RWPE2 (cell line): ENCODE measurements at regions not wholly inside any gene's neighbourhood (a gene's known extent, or its start where the extent isn't known, plus 50 kb on each side); places are given as distances from the start of the nearest gene placed in this dataset.

ENCODE experiments used
- ATAC-seq: fragments of 200-7000 bp; cut with Tn5 transposase; 3 replicates; pipeline ENCODE4 v1.9.1; 2021; ENCODE audit warnings: low read depth
- DNase-seq: peaks from one replicate; pipeline ENCODE4 v3.0.0-alpha.2; 2020; ENCODE audit warnings: low spot score
- H3K27ac ChIP-seq: fragments of 450-650 bp; 2 replicates; pipeline ENCODE4 v1.5.1; 2017; ENCODE audit warnings: mild to moderate bottlenecking; ENCODE audit not compliant: poor library complexity, severe bottlenecking
- H3K27me3 ChIP-seq: fragments of 250-450 bp; sonication (Bioruptor Pico); 2 replicates; pipeline ENCODE4 v1.5.1; 2021; ENCODE audit warnings: mild to moderate bottlenecking, moderate library complexity; ENCODE audit not compliant: insufficient read depth, poor library complexity, severe bottlenecking
- H3K36me3 ChIP-seq: fragments of 250-450 bp; sonication (Bioruptor Pico); 2 replicates; pipeline ENCODE4 v1.5.1; 2020; ENCODE audit warnings: low read depth, mild to moderate bottlenecking, moderate library complexity
- H3K4me1 ChIP-seq: fragments of 250-450 bp; sonication (Bioruptor Pico); 2 replicates; pipeline ENCODE4 v1.5.1; 2021; ENCODE audit warnings: mild to moderate bottlenecking, moderate library complexity; ENCODE audit not compliant: insufficient read depth, poor library complexity, severe bottlenecking
- H3K4me3 ChIP-seq: fragments of 250-450 bp; sonication (Bioruptor Pico); 2 replicates; pipeline ENCODE4 v1.5.1; 2021; ENCODE audit warnings: mild to moderate bottlenecking, moderate library complexity; ENCODE audit not compliant: severe bottlenecking
- H3K9me3 ChIP-seq: fragments of 250-450 bp; sonication (Bioruptor Pico); 2 replicates; pipeline ENCODE4 v1.5.1; 2021; ENCODE audit warnings: mild to moderate bottlenecking, moderate library complexity; ENCODE audit not compliant: severe bottlenecking
- CTCF ChIP-seq: fragments of 450-650 bp; IDR thresholded peaks from one replicate; pipeline ENCODE4 v1.5.1; 2017; ENCODE audit warnings: mild to moderate bottlenecking, moderate library complexity; ENCODE audit not compliant: poor library complexity, severe bottlenecking

DNA sequence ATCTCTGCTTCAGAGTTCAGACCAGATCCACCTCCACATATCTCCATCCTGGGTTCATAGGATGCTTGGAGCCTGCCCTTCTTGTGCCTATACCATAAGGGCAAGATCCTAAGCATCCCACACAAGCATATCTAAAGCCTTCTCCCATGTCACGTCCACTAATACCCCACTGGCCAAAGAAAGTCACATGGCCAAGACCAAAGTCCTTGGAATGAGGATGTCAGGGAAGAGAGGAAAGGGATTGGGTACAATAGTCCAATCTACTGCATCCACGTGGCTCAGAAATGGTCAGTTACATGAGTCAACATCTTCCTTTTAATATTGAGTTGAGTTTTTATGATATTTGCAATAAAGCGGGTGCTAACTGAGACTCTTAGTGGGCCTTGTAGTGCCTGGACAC, 515.9 kb upstream of the SULF2 start:
- no peak for ATAC-seq
- peaks cover 14% of the 10 kb centered on the region for H3K4me1 ChIP-seq
- H3K27me3 ChIP-seq, result peaks cover 10% of the 10 kb centered on the region
- no peaks in the 10 kb centered on the region for H3K36me3 ChIP-seq
- H3K9me3 ChIP-seq, result no peaks in the 10 kb centered on the region
- DNase-seq, result no peak
- TF ChIP-seq CTCF, result no peak
- no peak overlapping the region for H3K4me3 ChIP-seq
- H3K27ac ChIP-seq, result no peak overlapping the region

DNA sequence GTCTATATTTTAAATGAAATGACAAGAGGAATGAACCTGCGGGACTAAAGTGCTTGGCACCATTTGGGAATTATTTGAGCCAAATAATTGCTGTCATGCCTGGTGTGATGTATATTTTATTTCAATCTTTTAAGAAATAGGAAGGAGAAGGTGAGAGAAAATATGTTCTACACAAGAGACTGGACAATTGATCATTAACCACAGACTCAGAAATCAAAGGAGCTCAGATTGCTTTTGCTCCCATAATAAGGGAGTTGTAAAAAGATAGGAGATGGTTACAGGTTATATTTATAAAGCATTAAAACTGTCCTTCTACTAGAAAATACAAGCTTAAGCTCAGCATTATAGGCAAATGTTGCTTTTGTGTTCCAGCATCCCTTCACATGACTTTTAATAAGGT, 515.2 kb upstream of the SULF2 start:
- Histone ChIP-seq H3K27ac (no peak overlapping the region), H3K36me3 (no peaks in the 10 kb centered on the region), H3K4me3 (no peak overlapping the region), H3K4me1 (peaks cover 20% of the 10 kb centered on the region), H3K27me3 (peaks cover 10% of the 10 kb centered on the region), H3K9me3 (no peaks in the 10 kb centered on the region)
- TF ChIP-seq CTCF, result no peak
- ATAC-seq (no peak), DNase-seq (no peak)

DNA sequence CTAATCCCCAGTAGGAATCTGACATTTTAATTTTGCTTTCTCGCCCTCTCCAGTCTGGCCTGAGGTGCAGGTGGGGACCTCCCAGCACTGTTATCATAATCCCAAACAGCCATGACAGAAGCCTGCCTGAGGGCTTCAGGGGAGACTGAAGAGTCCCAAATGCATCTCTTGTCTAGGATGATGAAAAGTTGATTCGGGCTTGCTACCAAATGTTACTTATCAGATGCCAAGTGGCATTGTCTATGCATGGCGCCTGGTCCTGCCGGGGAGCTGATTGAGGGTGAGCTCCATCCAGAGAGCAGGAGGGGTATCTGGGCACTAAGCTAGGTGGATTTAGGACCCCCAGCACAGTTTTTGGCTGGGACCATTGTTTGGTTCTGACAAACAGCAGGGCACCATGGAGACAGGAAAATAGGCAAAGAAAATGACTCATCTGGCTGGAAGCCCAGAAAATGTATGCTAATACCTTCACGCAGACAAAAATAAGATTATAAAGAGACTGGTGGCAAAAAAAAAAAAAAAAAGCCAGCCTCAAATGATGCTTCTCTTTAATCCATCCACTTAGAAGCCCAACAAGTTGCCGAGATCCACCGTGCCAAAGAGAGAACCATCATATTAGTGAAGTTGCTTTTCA, 513.7 kb upstream of the SULF2 start:
- Histone ChIP-seq H3K4me1 (peaks cover 33% of the 10 kb centered on the region), H3K4me3 (no peak overlapping the region), H3K36me3 (no peaks in the 10 kb centered on the region), H3K9me3 (no peaks in the 10 kb centered on the region), H3K27me3 (peaks cover 6% of the 10 kb centered on the region), H3K27ac (peak overlapping the region; percentile 19)
- ATAC-seq (peak; percentile 52), DNase-seq (peak; percentile 93)
- no peak for TF ChIP-seq CTCF

DNA sequence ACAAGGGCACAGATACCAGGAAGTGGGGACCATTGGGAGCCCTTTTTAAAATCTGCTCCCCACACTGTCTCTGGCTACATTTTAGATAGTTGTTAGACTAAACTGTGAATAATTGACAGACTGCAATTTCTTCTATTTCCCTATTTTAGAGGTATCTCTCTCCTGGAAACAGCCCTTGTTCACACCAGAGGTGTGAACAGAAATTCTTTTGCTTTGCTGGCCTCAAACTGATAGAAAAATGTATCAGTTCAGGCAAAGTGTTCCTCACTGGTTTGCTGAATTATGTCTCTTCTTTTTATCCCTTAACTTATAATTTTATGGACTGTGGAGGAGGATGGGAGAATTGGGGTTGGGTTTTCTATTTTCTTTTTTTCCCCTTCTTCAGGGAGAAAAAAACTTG, 513.2 kb upstream of the SULF2 start:
- Histone ChIP-seq H3K4me3 (no peak overlapping the region), H3K27ac (peak overlapping the region; percentile 19), H3K27me3 (peaks cover under 1% of the 10 kb centered on the region), H3K4me1 (peaks cover 37% of the 10 kb centered on the region), H3K36me3 (no peaks in the 10 kb centered on the region), H3K9me3 (no peaks in the 10 kb centered on the region)
- TF ChIP-seq CTCF, result no peak
- ATAC-seq (no peak), DNase-seq (no peak)

- H3K4me1 ChIP-seq, result peaks cover 45% of the 10 kb centered on the region
- no peaks in the 10 kb centered on the region for H3K27me3 ChIP-seq
- no peak overlapping the region for H3K4me3 ChIP-seq
- ATAC-seq, result 0 out of 3 replicates have a peak, but pooled peaks have one; percentile 2
- DNase-seq, result no peak
- H3K36me3 ChIP-seq, result no peaks in the 10 kb centered on the region
- no peaks in the 10 kb centered on the region for H3K9me3 ChIP-seq
- H3K27ac ChIP-seq, result peak overlapping the region; percentile 83
- peak; percentile 96 for TF ChIP-seq CTCF
These were observed 510.7 kb upstream of the SULF2 start for GRCh38 chr20:48295966-48296421.
